A673 (cell line): ENCODE measurements at regions not wholly inside any gene's neighbourhood (a gene's known extent, or its start where the extent isn't known, plus 50 kb on each side); places are given as distances from the start of the nearest gene placed in this dataset.

Experiments
- EZH2 ChIP-seq: fragments of 200-600 bp; sonication (generic); IDR thresholded peaks from 2 replicates; pipeline ENCODE4 v1.6.1; 2017; ENCODE audit warnings: borderline replicate concordance, low read depth, mild to moderate bottlenecking, mixed read lengths, antibody characterized with exemption, low read length; ENCODE audit not compliant: poor library complexity, severe bottlenecking
- TF ChIP-seq, protein P1 (sequence below): fragments of 300-800, 200-600 bp; sonication (generic); conservative IDR thresholded peaks from 2 replicates; pipeline ENCODE4 v1.5.1; 2017; ENCODE audit warnings: low read depth, mild to moderate bottlenecking, antibody characterized with exemption, low read length, moderate library complexity, mixed read lengths

DNA sequence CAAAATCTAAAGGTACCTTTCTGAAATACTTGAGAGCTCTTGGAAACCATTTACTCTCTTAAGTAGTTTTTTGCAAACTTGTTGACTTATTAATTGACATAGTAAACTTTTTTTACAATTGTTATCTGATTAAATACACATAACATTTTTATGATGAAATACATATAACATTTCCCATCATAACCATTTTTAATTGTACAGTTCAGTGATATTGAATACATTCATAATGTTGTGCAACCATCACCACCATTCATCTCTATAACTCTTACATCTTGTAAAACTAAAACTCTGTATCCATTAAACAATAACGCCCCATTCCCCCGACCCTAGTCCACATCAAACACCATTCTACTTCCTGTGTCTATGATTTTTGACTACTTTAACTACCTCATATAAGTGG lies 95.7 kb upstream of the ZNF648 start:
- TF ChIP-seq, protein P1, sequence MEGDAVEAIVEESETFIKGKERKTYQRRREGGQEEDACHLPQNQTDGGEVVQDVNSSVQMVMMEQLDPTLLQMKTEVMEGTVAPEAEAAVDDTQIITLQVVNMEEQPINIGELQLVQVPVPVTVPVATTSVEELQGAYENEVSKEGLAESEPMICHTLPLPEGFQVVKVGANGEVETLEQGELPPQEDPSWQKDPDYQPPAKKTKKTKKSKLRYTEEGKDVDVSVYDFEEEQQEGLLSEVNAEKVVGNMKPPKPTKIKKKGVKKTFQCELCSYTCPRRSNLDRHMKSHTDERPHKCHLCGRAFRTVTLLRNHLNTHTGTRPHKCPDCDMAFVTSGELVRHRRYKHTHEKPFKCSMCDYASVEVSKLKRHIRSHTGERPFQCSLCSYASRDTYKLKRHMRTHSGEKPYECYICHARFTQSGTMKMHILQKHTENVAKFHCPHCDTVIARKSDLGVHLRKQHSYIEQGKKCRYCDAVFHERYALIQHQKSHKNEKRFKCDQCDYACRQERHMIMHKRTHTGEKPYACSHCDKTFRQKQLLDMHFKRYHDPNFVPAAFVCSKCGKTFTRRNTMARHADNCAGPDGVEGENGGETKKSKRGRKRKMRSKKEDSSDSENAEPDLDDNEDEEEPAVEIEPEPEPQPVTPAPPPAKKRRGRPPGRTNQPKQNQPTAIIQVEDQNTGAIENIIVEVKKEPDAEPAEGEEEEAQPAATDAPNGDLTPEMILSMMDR = no peak
- TF ChIP-seq EZH2 = no peak
